Pons (tissue), 1 donor: ENCODE measurements at regions not wholly inside any gene's neighbourhood (a gene's known extent, or its start where the extent isn't known, plus 50 kb on each side); places are given as distances from the start of the nearest gene placed in this dataset.
A peak's percentile ranks its signal among the peaks of the same experiment; 100 is the strongest.

Experiments used
- DNase-seq: peaks from one replicate; pipeline ENCODE4 v3.0.0-alpha.2; 2016; ENCODE audit warnings: low spot score

- DNase-seq, result no peak
These were observed 375.0 kb upstream of the RUNX1 start for GRCh38 chr21:35424122-35424521.

- DNase-seq, result no peak
These were observed 374.6 kb upstream of the RUNX1 start for GRCh38 chr21:35423709-35424108.

- DNase-seq, result no peak
These were observed 372.9 kb upstream of the RUNX1 start for GRCh38 chr21:35422011-35422410.

- no peak for DNase-seq
These were observed 372.1 kb upstream of the RUNX1 start for GRCh38 chr21:35421221-35421620.

- DNase-seq, result no peak
These were observed 371.6 kb upstream of the RUNX1 start for GRCh38 chr21:35420656-35421055.

- DNase-seq, result no peak
These were observed 368.7 kb upstream of the RUNX1 start for GRCh38 chr21:35417762-35418161.

- no peak for DNase-seq
These were observed 367.9 kb upstream of the RUNX1 start for GRCh38 chr21:35416866-35417489.

GRCh38 chr21:35414507-35415139 is 365.5 kb upstream of the RUNX1 start:
- DNase-seq, result no peak

- no peak for DNase-seq
These were observed 365.0 kb upstream of the RUNX1 start for GRCh38 chr21:35414056-35414455.

GRCh38 chr21:35412231-35412630 is 363.1 kb upstream of the RUNX1 start:
- DNase-seq, result no peak

GRCh38 chr21:35411434-35411833 is 362.3 kb upstream of the RUNX1 start:
- no peak for DNase-seq

- no peak for DNase-seq
These were observed 361.6 kb upstream of the RUNX1 start for GRCh38 chr21:35410656-35411055.

GRCh38 chr21:35410123-35410522 is 361.0 kb upstream of the RUNX1 start:
- no peak for DNase-seq

- DNase-seq, result no peak
These were observed 359.3 kb upstream of the RUNX1 start for GRCh38 chr21:35408401-35408800.

- no peak for DNase-seq
These were observed 357.5 kb upstream of the RUNX1 start for GRCh38 chr21:35406635-35407034.

- DNase-seq, result no peak
These were observed 356.9 kb upstream of the RUNX1 start for GRCh38 chr21:35405981-35406380.

- no peak for DNase-seq
These were observed 355.1 kb upstream of the RUNX1 start for GRCh38 chr21:35404247-35404646.

- DNase-seq, result no peak
These were observed 353.0 kb upstream of the RUNX1 start for GRCh38 chr21:35402061-35402460.

GRCh38 chr21:35401476-35401875 is 352.4 kb upstream of the RUNX1 start:
- no peak for DNase-seq

GRCh38 chr21:35400233-35400939 is 351.3 kb upstream of the RUNX1 start:
- DNase-seq, result peak; percentile 56

GRCh38 chr21:35399706-35400105 is 350.6 kb upstream of the RUNX1 start:
- DNase-seq, result no peak

- no peak for DNase-seq
These were observed 350.0 kb upstream of the RUNX1 start for GRCh38 chr21:35399002-35399530.

GRCh38 chr21:35398346-35398982 is 349.4 kb upstream of the RUNX1 start:
- DNase-seq, result no peak
